Esophagus muscularis mucosa (tissue), 3 donors: ENCODE measurements at regions not wholly inside any gene's neighbourhood (a gene's known extent, or its start where the extent isn't known, plus 50 kb on each side); places are given as distances from the start of the nearest gene placed in this dataset.

ENCODE experiments used
- POLR2A ChIP-seq: fragments of 450-650 bp; IDR thresholded peaks from one replicate; pipeline ENCODE4 v1.6.1; 2017; ENCODE audit warnings: antibody characterized with exemption, moderate library complexity, mild to moderate bottlenecking, low read depth
- POLR2AphosphoS5 ChIP-seq, 2 donors: sonication (generic); formaldehyde crosslinking; IDR thresholded peaks; one replicate each; pipeline ENCODE4 v1.6.1; 2017; ENCODE audit warnings: antibody characterized with exemption in 2 of 2
- TF ChIP-seq, protein P1 (sequence below), 3 experiments: fragments of 200-600 bp in 2 of 3; fragments of 450-650 bp in 1 of 3; sonication (generic) in 2 of 3; IDR thresholded peaks; one replicate each; pipeline ENCODE4 v1.5.1; 2017 to 2019; ENCODE audit warnings: antibody characterized with exemption in 3 of 3, mild to moderate bottlenecking in 2 of 3, moderate library complexity in 1 of 3

DNA sequence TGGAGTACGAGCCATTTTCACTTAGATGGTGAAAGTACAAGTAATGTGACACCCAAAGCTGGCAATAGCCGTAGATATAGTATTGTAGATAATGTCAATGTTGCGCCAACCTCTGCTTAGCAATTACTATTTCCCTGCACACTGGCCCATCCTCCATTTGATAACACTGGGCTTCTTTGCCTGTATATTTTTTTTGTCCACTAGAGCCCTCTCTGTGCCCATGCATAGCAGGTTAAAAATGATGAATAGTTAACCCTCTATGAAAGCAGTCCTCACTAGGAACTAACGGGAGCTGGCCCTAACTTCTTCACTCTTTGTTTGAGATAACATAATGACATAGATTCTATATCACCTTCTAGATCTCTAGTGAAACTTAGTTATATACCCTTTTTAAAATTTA is 416.8 kb downstream of the TUSC1 start:
- TF ChIP-seq, protein P1, sequence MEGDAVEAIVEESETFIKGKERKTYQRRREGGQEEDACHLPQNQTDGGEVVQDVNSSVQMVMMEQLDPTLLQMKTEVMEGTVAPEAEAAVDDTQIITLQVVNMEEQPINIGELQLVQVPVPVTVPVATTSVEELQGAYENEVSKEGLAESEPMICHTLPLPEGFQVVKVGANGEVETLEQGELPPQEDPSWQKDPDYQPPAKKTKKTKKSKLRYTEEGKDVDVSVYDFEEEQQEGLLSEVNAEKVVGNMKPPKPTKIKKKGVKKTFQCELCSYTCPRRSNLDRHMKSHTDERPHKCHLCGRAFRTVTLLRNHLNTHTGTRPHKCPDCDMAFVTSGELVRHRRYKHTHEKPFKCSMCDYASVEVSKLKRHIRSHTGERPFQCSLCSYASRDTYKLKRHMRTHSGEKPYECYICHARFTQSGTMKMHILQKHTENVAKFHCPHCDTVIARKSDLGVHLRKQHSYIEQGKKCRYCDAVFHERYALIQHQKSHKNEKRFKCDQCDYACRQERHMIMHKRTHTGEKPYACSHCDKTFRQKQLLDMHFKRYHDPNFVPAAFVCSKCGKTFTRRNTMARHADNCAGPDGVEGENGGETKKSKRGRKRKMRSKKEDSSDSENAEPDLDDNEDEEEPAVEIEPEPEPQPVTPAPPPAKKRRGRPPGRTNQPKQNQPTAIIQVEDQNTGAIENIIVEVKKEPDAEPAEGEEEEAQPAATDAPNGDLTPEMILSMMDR (IDR thresholded peaks at IDR 0.05): no peak
- TF ChIP-seq POLR2A (no peak), POLR2AphosphoS5 (IDR thresholded peaks at IDR 0.05) (no peak)
